ENCODE measurements at regions not wholly inside any gene's neighbourhood (a gene's known extent, or its start where the extent isn't known, plus 50 kb on each side); places are given as distances from the start of the nearest gene placed in this dataset.
"Not testable (repeated sequence)": the region's sequence is repeated elsewhere in the genome, so short reads cannot be mapped to it uniquely, and the experiment has no call there.

- H3K27me3 Mint-ChIP-seq; H3K27ac Mint-ChIP-seq; POLR2A ChIA-PET; H3K36me3 Mint-ChIP-seq (ENCODE audit: low read depth); H3K4me3 Mint-ChIP-seq; intact Hi-C loops (cut with DNase I, micrococcal nuclease); ATAC-seq; H3K9me3 Mint-ChIP-seq (ENCODE audit: low read depth); DNase-seq; H3K4me1 Mint-ChIP-seq: not testable (repeated sequence)
- CTCF ChIA-PET, result interaction anchor here (1.3 kb wide), 1 partner anchor 46 kb away, joined by 3 read pairs; no protein-coding TSS in a partner anchor
Measured at GRCh38 chr3:176827244-176827643, 370.0 kb downstream of the TBL1XR1 start.

DNA sequence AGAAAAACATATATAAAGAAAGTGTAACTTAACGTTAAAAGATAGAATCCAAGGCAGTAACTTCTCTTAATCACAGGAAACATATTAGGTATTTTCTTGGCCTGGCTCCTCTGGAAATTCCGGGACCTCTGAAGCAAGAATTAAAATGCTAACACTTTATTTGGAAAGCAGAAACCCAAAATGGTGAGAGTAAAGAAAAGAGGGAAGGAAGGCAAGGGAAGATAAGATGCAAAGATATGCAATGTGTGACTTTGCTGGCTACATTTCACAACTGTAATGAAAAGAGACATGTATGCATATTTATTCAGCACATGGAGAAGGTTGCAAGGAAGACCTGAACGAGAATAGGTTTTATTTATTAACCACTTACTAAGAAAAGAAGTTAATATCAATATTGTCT lies 372.5 kb downstream of the TBL1XR1 start:
- ATAC-seq (no peak), DNase-seq (no peak)
- ChIA-PET POLR2A (no interaction called here), CTCF (no interaction called here)
- Mint-ChIP-seq H3K4me1 (no peaks in the 10 kb centered on the region), H3K27me3 (no peaks in the 10 kb centered on the region), H3K27ac (no peak overlapping the region), H3K9me3 (ENCODE audit: low read depth) (peaks cover 1% of the 10 kb centered on the region), H3K4me3 (no peak overlapping the region), H3K36me3 (ENCODE audit: low read depth) (no peaks in the 10 kb centered on the region)
- intact Hi-C loops (cut with DNase I, micrococcal nuclease), result no loop called here

GRCh38 chr3:176820764-176821163 lies 376.5 kb downstream of the TBL1XR1 start:
- ChIA-PET POLR2A (no interaction called here), CTCF (interaction anchor here (1.2 kb wide), 1 partner anchor 52 kb away, joined by 3 read pairs; no protein-coding TSS in a partner anchor)
- intact Hi-C loops (cut with DNase I, micrococcal nuclease), result no loop called here
- Mint-ChIP-seq H3K36me3 (ENCODE audit: low read depth) (no peaks in the 10 kb centered on the region), H3K4me3 (no peak overlapping the region), H3K9me3 (ENCODE audit: low read depth) (peaks cover 1% of the 10 kb centered on the region), H3K4me1 (no peaks in the 10 kb centered on the region), H3K27ac (no peak overlapping the region), H3K27me3 (peaks cover 2% of the 10 kb centered on the region)
- ATAC-seq, result no peak
- no peak for DNase-seq

GRCh38 chr3:176816937-176817336 lies 380.3 kb downstream of the TBL1XR1 start:
- POLR2A ChIA-PET, result no interaction called here
- DNase-seq (no peak), ATAC-seq (no peak)
- no peak overlapping the region for H3K27ac Mint-ChIP-seq
- no peaks in the 10 kb centered on the region for H3K9me3 Mint-ChIP-seq (ENCODE audit: low read depth)
- H3K4me1 Mint-ChIP-seq, result no peaks in the 10 kb centered on the region
- no peak overlapping the region for H3K4me3 Mint-ChIP-seq
- H3K36me3 Mint-ChIP-seq (ENCODE audit: low read depth), result no peaks in the 10 kb centered on the region
- peaks cover 4% of the 10 kb centered on the region for H3K27me3 Mint-ChIP-seq
- intact Hi-C loops (cut with DNase I, micrococcal nuclease), result no loop called here
- CTCF ChIA-PET, result no interaction called here

DNA sequence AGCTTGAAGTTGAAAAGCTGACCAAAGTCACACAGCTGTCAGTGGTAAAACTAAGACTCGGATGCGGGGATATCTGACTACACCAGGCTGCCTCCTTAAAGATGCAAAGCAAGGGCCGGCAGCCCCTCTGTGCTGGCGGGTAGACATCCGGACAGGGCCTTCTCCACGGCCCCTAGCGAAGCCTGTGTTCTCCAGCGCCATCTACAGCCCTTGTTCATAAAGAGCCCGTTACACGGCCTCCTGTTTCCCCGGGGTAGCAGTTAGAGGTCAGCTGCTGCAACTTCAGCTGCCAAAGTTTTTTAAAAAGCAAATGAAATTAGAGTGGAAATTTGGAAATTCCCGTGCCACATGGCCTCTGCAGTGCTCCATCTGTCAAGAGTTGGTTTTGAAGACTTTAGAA lies 383.0 kb downstream of the TBL1XR1 start:
- Mint-ChIP-seq H3K4me3 (no peak overlapping the region), H3K27ac (no peak overlapping the region), H3K36me3 (ENCODE audit: low read depth) (no peaks in the 10 kb centered on the region), H3K27me3 (peaks cover 4% of the 10 kb centered on the region), H3K4me1 (no peaks in the 10 kb centered on the region), H3K9me3 (ENCODE audit: low read depth) (no peaks in the 10 kb centered on the region)
- ATAC-seq (peak; percentile 70), DNase-seq (peak; percentile 63)
- ChIA-PET CTCF (no interaction called here), POLR2A (no interaction called here)
- intact Hi-C loops (cut with DNase I, micrococcal nuclease), result loop anchor here in 1 of 2 experiments (5.0 kb wide), 1 partner anchor 302 kb away; no protein-coding TSS in a partner anchor

GRCh38 chr3:176807938-176808337 lies 389.3 kb downstream of the TBL1XR1 start:
- Mint-ChIP-seq H3K27ac (no peak overlapping the region), H3K9me3 (ENCODE audit: low read depth) (no peaks in the 10 kb centered on the region), H3K36me3 (ENCODE audit: low read depth) (no peaks in the 10 kb centered on the region), H3K4me3 (no peak overlapping the region), H3K4me1 (no peaks in the 10 kb centered on the region), H3K27me3 (no peaks in the 10 kb centered on the region)
- CTCF ChIA-PET, result no interaction called here
- ATAC-seq (no peak), DNase-seq (no peak)
- POLR2A ChIA-PET, result no interaction called here
- intact Hi-C loops (cut with DNase I, micrococcal nuclease), result no loop called here

DNA sequence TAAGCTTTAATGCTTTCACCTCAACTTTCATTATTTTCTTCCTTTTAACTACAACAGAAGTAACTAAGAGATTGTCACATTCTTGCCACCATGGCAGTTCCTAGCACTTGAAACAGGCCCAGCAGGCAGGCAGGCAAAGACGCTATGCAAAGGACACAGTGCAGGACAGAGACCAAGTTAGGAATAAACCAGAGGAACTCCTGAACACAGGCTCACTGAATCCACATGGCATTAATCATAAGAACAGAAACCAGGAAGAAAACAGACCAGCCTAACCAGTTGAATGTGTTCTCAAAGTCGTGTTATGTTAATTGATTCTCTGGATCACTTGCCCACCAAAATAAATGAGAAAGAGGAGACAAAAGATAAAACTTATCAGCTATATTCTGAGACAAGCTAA lies 397.6 kb downstream of the TBL1XR1 start:
- no peak overlapping the region for H3K4me3 Mint-ChIP-seq

GRCh38 chr3:176798680-176799079 lies 398.6 kb downstream of the TBL1XR1 start:
- intact Hi-C loops (cut with DNase I, micrococcal nuclease), result no loop called here
- peaks cover 11% of the 10 kb centered on the region for H3K27me3 Mint-ChIP-seq
- DNase-seq (no peak), ATAC-seq (no peak)
- no peak overlapping the region for H3K4me3 Mint-ChIP-seq
- no peaks in the 10 kb centered on the region for H3K36me3 Mint-ChIP-seq (ENCODE audit: low read depth)
- ChIA-PET CTCF (no interaction called here), POLR2A (no interaction called here)
- no peaks in the 10 kb centered on the region for H3K9me3 Mint-ChIP-seq (ENCODE audit: low read depth)
- no peak overlapping the region for H3K27ac Mint-ChIP-seq
- H3K4me1 Mint-ChIP-seq, result no peaks in the 10 kb centered on the region

More for the DNA sequence above, 397.6 kb downstream of the TBL1XR1 start:
- Mint-ChIP-seq H3K9me3 (ENCODE audit: low read depth) (no peaks in the 10 kb centered on the region), H3K27ac (no peak overlapping the region), H3K27me3 (peaks cover 9% of the 10 kb centered on the region), H3K36me3 (ENCODE audit: low read depth) (no peaks in the 10 kb centered on the region), H3K4me1 (no peaks in the 10 kb centered on the region)
- intact Hi-C loops (cut with DNase I, micrococcal nuclease), result no loop called here
- no peak for ATAC-seq
- DNase-seq, result no peak
- POLR2A ChIA-PET, result no interaction called here
- CTCF ChIA-PET, result no interaction called here

- H3K36me3 Mint-ChIP-seq (ENCODE audit: low read depth), result no peaks in the 10 kb centered on the region
- ATAC-seq (no peak), DNase-seq (no peak)
- POLR2A ChIA-PET, result no interaction called here
- H3K4me1 Mint-ChIP-seq, result no peaks in the 10 kb centered on the region
- no peak overlapping the region for H3K4me3 Mint-ChIP-seq
- CTCF ChIA-PET, result no interaction called here
- intact Hi-C loops (cut with DNase I, micrococcal nuclease), result no loop called here
- H3K27me3 Mint-ChIP-seq, result peaks cover 11% of the 10 kb centered on the region
- H3K27ac Mint-ChIP-seq, result no peak overlapping the region
- no peaks in the 10 kb centered on the region for H3K9me3 Mint-ChIP-seq (ENCODE audit: low read depth)
Measured at GRCh38 chr3:176796371-176796770, 400.9 kb downstream of the TBL1XR1 start.

GRCh38 chr3:176795891-176796290 lies 401.4 kb downstream of the TBL1XR1 start:
- ChIA-PET CTCF (no interaction called here), POLR2A (no interaction called here)
- Mint-ChIP-seq H3K4me1 (no peaks in the 10 kb centered on the region), H3K27ac (no peak overlapping the region), H3K36me3 (ENCODE audit: low read depth) (no peaks in the 10 kb centered on the region), H3K27me3 (peaks cover 11% of the 10 kb centered on the region), H3K9me3 (ENCODE audit: low read depth) (no peaks in the 10 kb centered on the region), H3K4me3 (no peak overlapping the region)
- ATAC-seq, result no peak
- DNase-seq, result no peak
- intact Hi-C loops (cut with DNase I, micrococcal nuclease), result no loop called here

DNA sequence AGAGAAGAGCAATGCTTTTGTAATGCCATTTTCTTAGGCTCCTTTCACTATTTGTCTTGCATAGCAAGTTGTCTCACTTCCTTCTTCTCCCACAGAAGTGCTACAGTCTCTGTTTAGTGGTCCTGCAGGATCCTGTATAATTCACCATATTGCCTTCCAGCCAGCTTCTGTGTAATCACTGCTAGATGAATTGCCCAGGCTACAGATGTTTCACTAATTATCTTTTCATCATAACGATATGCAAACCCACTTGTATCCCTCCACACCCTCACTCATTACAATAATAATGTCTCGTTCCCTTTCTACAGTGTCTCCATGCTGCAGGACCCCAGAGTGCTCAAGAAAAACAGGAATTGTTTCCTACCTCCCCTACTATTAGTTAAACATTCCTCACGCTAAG lies 402.9 kb downstream of the TBL1XR1 start:
- DNase-seq, result no peak
- Mint-ChIP-seq H3K27me3 (peaks cover 11% of the 10 kb centered on the region), H3K27ac (no peak overlapping the region), H3K4me3 (no peak overlapping the region), H3K9me3 (ENCODE audit: low read depth) (no peaks in the 10 kb centered on the region), H3K4me1 (no peaks in the 10 kb centered on the region), H3K36me3 (ENCODE audit: low read depth) (no peaks in the 10 kb centered on the region)
- CTCF ChIA-PET, result no interaction called here
- ATAC-seq, result no peak
- POLR2A ChIA-PET, result no interaction called here
- intact Hi-C loops (cut with DNase I, micrococcal nuclease), result no loop called here

- H3K27me3 Mint-ChIP-seq, result peaks cover 4% of the 10 kb centered on the region
- H3K36me3 Mint-ChIP-seq (ENCODE audit: low read depth), result no peaks in the 10 kb centered on the region
- H3K27ac Mint-ChIP-seq, result no peak overlapping the region
- intact Hi-C loops (cut with DNase I, micrococcal nuclease), result no loop called here
- ChIA-PET POLR2A (no interaction called here), CTCF (no interaction called here)
- no peak for DNase-seq
- no peaks in the 10 kb centered on the region for H3K4me1 Mint-ChIP-seq
- no peaks in the 10 kb centered on the region for H3K9me3 Mint-ChIP-seq (ENCODE audit: low read depth)
- no peak for ATAC-seq
- H3K4me3 Mint-ChIP-seq, result no peak overlapping the region
Measured at GRCh38 chr3:176789947-176790346, 407.3 kb downstream of the TBL1XR1 start.

DNA sequence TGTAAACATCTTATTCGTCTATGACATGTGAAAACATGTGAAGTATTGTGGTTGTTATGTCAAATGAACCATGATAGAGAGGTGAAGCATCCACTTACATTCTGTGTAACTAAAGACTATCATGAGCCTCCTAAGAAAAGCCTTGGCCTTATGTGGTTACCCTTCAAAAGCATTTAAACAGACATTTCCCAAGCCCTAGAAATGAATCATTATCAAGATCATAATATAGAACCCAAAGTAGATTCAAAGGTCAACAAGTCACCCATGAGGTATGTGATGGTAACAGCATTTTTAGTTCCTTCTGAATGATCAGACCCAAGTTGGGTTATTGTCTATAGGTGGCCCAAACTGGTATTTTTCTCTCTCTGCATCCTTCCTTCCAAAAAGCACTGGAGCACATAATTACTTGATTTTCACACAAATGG lies 408.0 kb downstream of the TBL1XR1 start:
- Mint-ChIP-seq H3K36me3 (ENCODE audit: low read depth) (no peaks in the 10 kb centered on the region), H3K9me3 (ENCODE audit: low read depth) (no peaks in the 10 kb centered on the region), H3K4me3 (no peak overlapping the region), H3K27me3 (peaks cover 2% of the 10 kb centered on the region), H3K27ac (no peak overlapping the region), H3K4me1 (no peaks in the 10 kb centered on the region)
- ATAC-seq, result peak; percentile 19
- ChIA-PET POLR2A (no interaction called here), CTCF (no interaction called here)
- intact Hi-C loops (cut with DNase I, micrococcal nuclease), result no loop called here
- DNase-seq, result no peak

Data from activated CD4-positive, alpha-beta T cell treated with anti-CD3 and anti-CD28 coated beads for 36 hours (primary cell).